ENCODE measurements at regions not wholly inside any gene's neighbourhood (a gene's known extent, or its start where the extent isn't known, plus 50 kb on each side); places are given as distances from the start of the nearest gene placed in this dataset.
"Not testable (repeated sequence)": the region's sequence is repeated elsewhere in the genome, so short reads cannot be mapped to it uniquely, and the experiment has no call there.

DNA sequence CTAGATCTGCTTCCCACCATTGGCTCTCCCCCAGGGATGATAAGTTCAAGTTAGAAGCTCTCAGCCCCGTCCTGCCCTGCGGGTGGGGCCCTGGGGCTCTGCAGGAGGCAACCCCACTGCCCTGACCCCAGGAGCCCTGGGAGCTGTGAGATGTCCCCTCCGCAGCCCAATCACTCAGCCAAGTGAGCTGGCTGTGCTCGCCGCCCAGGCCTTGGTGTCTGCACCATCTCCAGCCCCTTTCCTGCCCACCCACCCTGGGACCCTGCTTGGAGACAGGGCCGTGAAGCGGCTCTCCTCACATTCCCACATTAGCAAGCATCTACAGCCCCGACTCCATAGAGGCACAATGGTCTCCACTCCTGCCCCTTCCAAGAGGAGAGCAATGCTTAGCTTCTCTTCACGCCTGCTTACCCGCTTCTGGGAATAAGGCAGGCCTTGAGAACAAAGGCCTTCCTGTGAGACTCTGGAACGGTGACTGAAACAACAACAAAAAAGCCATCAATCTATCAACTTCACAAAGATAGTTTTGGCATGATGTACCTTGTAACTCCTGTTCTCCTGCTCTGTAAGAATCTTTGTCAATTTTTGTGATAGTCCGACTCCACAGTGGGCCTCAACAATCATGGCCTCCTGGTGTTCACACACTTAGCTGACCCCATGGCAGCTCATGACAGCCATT lies 67.7 kb downstream of the FOXL3 start:
- in situ Hi-C loops (cut with MboI; ENCODE audit: low sequenced_read_pairs, unreplicated experiment), result no loop called here
- TF ChIP-seq, protein P1, sequence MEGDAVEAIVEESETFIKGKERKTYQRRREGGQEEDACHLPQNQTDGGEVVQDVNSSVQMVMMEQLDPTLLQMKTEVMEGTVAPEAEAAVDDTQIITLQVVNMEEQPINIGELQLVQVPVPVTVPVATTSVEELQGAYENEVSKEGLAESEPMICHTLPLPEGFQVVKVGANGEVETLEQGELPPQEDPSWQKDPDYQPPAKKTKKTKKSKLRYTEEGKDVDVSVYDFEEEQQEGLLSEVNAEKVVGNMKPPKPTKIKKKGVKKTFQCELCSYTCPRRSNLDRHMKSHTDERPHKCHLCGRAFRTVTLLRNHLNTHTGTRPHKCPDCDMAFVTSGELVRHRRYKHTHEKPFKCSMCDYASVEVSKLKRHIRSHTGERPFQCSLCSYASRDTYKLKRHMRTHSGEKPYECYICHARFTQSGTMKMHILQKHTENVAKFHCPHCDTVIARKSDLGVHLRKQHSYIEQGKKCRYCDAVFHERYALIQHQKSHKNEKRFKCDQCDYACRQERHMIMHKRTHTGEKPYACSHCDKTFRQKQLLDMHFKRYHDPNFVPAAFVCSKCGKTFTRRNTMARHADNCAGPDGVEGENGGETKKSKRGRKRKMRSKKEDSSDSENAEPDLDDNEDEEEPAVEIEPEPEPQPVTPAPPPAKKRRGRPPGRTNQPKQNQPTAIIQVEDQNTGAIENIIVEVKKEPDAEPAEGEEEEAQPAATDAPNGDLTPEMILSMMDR (IDR thresholded peaks at IDR 0.05; ENCODE audit: borderline replicate concordance, control extremely low read depth, extremely low read depth, insufficient read depth, missing control alignments), result no peak
- no peak for DNase-seq (ENCODE audit: low spot score)

DNA sequence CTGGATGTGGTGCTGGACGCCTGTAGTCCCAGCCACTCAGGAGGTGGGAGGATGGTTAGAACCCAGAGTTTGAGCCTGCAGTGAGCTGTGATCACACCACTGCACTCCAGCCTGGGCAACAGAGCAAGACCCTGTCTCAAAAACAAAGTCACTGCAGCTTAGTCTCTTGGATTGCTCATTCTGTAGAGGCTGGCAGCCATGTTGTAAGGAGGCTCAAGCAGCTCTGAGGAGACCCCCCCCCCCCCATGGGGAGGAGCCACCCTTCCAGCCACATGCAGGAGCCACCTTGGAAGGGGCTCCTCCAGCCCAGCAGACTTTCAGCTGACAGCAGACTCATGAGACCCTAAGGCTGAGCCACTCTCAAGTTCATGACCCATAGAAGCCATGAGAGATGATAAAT lies 68.4 kb downstream of the FOXL3 start:
- TF ChIP-seq, protein P1 (IDR thresholded peaks at IDR 0.05; ENCODE audit: borderline replicate concordance, control extremely low read depth, extremely low read depth, insufficient read depth, missing control alignments), result no peak
- no peak for DNase-seq (ENCODE audit: low spot score)
- in situ Hi-C loops (cut with MboI; ENCODE audit: low sequenced_read_pairs, unreplicated experiment), result no loop called here

DNA sequence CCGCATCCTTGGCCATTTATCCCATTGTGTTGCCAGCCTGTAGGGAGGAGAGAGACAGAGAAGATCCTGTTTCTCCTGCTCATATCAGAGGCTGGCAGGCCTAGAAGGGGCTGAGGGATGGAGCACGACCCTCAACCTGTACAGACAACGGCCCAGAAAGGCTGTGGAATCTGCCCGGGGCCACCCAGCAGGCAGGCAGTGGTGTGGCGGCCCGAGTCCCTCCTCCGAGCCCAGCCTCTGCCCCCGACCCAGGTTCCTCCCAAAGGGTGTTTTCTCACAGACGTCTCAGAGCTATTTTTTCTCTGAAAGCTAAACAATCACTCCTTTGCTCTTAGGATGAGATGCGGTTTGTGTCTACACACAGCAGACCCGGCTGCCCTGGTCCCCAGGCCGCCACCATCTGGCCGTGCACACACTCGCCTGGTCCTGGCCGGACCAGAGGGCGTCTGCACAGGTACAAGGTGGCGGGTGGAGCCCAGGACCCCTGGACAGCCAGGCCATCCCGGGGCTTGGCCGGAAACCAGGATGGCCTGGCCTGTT lies 69.3 kb downstream of the FOXL3 start:
- TF ChIP-seq, protein P1 (IDR thresholded peaks at IDR 0.05; ENCODE audit: borderline replicate concordance, control extremely low read depth, extremely low read depth, insufficient read depth, missing control alignments), result no peak
- no peak for DNase-seq (ENCODE audit: low spot score)
- in situ Hi-C loops (cut with MboI; ENCODE audit: low sequenced_read_pairs, unreplicated experiment), result no loop called here

DNA sequence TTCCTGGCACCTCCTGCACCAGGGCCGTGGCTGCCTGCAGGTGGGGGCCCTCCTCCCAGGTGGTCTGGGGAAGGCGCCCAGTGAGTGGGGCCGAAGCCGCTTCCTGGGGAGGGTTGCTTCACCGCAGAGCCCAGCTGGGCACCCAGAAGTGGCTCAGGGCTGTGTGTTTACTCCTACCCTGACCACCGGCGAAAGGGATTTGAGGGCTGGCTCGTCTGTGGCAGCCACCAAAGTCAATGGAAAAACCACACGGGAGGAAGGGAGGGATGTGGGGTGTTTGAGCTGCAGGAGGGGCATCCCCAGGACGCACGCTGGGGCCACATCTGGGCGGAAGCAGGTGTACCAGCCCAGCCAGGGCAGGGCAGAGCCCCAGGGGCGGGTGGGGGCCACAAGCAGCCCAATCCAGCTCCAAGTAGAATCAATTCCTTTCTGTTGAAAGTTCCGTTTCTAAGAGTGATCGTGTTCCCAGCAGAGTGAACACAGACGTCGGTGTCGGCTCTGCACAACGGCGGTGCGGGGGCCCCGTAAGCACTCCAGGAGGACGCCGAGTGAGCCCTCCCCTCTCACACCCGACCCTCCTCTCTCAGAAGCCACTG lies 69.9 kb downstream of the FOXL3 start:
- in situ Hi-C loops (cut with MboI; ENCODE audit: low sequenced_read_pairs, unreplicated experiment), result no loop called here
- TF ChIP-seq, protein P1 (IDR thresholded peaks at IDR 0.05; ENCODE audit: borderline replicate concordance, control extremely low read depth, extremely low read depth, insufficient read depth, missing control alignments), result no peak
- DNase-seq (ENCODE audit: low spot score), result no peak

DNA sequence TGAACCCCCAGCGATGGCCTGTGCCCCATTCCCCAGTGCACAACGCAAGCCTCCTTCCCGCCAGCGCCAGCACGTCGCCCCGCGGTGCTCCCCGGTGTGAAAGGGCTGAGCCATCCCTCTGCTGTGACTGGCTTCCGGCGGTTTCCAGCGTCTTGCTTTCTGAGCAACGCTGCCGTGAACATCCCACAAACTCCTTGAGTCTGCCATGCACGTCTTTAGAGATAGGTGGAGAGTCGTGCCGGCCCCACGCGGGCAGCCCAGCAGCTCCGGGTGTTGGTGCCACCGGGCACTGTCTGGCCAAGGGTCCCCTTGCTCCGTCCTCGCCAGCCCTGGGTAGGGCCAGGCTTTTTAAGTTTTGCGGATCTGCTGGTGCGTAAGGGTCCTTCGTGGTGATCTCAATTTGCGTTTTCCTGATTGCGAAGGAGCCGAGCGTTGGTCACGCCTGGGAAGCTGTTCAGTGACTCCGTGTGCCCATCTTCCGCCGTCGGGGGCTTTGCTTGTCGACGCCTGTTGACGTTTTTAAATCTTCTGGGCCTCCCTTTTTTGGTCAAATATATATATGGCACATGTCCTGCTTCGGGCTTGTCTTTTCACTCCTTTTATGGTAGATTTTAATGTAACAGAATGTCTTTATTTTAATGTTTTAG lies 70.6 kb downstream of the FOXL3 start:
- no peak for DNase-seq (ENCODE audit: low spot score)
- in situ Hi-C loops (cut with MboI; ENCODE audit: low sequenced_read_pairs, unreplicated experiment), result no loop called here
- TF ChIP-seq, protein P1 (IDR thresholded peaks at IDR 0.05; ENCODE audit: borderline replicate concordance, control extremely low read depth, extremely low read depth, insufficient read depth, missing control alignments), result no peak

DNA sequence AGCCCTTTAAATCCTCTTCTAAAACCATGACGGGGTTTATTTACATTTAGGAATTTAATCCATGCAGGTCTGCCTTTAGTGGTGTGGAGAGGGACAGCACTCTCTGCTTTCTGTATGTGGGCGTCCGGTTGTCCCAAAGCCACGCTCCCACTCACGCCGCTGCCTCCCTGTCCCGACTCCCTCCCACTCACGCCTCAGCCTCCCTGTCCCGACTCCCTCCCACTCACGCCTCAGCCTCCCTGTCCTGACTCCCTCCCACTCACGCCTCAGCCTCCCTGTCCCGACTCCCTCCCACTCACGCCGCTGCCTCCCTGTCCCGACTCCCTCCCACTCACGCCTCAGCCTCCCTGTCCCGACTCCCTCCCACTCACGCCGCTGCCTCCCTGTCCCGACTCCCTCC lies 71.2 kb downstream of the FOXL3 start:
- in situ Hi-C loops (cut with MboI; ENCODE audit: low sequenced_read_pairs, unreplicated experiment); DNase-seq (ENCODE audit: low spot score): not testable (repeated sequence)

All from GM13976 (cell line).